PC-3 (cell line): ENCODE measurements at regions not wholly inside any gene's neighbourhood (a gene's known extent, or its start where the extent isn't known, plus 50 kb on each side); places are given as distances from the start of the nearest gene placed in this dataset.

Experiments used
- EZH2 ChIP-seq: fragments of 300-600 bp; sonication (generic); IDR thresholded peaks from one replicate; pipeline ENCODE4 v1.6.1; 2017; ENCODE audit warnings: antibody characterized with exemption, mild to moderate bottlenecking, low read length; ENCODE audit not compliant: unreplicated experiment
- EZH2phosphoT487 ChIP-seq: fragments of 300-600 bp; sonication (generic); IDR thresholded peaks from 2 replicates; pipeline ENCODE4 v1.6.1; 2018; ENCODE audit warnings: mild to moderate bottlenecking, antibody characterized with exemption, low read length, borderline replicate concordance
- TF ChIP-seq, protein P1 (sequence below): fragments of 300-600 bp; sonication (generic); conservative IDR thresholded peaks from 2 replicates; pipeline ENCODE4 v1.5.1; 2017; ENCODE audit warnings: antibody characterized with exemption, low read depth, mild to moderate bottlenecking, low read length

DNA sequence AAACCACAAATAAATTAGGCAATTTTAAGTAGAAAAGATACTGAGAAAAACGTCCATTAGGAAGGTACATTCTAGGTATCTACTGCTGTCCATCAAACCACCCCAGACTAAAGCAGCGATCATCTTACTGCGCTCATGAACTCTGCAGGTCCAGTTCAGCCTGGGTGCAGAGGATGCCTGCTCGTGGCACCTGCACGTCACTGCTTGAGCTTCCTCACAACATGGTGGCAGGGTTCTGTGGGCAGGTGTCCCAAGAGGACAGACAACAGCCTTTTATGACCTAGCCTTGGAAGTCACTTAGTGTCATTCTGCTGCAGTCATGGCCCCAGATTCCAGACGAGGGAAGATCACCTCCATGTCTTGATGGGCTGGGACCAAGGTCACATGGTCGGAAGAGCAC is 93.4 kb downstream of the MICALL2 start:
- TF ChIP-seq, protein P1, sequence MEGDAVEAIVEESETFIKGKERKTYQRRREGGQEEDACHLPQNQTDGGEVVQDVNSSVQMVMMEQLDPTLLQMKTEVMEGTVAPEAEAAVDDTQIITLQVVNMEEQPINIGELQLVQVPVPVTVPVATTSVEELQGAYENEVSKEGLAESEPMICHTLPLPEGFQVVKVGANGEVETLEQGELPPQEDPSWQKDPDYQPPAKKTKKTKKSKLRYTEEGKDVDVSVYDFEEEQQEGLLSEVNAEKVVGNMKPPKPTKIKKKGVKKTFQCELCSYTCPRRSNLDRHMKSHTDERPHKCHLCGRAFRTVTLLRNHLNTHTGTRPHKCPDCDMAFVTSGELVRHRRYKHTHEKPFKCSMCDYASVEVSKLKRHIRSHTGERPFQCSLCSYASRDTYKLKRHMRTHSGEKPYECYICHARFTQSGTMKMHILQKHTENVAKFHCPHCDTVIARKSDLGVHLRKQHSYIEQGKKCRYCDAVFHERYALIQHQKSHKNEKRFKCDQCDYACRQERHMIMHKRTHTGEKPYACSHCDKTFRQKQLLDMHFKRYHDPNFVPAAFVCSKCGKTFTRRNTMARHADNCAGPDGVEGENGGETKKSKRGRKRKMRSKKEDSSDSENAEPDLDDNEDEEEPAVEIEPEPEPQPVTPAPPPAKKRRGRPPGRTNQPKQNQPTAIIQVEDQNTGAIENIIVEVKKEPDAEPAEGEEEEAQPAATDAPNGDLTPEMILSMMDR: no peak
- no peak for TF ChIP-seq EZH2
- no peak for TF ChIP-seq EZH2phosphoT487
